Stimulated activated CD4-positive, alpha-beta T cell treated with anti-CD3 and anti-CD28 coated beads, Interleukin-4, amount 100 ng/mL, for 24 hours (primary cell): ENCODE measurements at regions not wholly inside any gene's neighbourhood (a gene's known extent, or its start where the extent isn't known, plus 50 kb on each side); places are given as distances from the start of the nearest gene placed in this dataset.
"Not testable (repeated sequence)": the region's sequence is repeated elsewhere in the genome, so short reads cannot be mapped to it uniquely, and the experiment has no call there.

ENCODE experiments used
- DNase-seq: peaks from one replicate; pipeline ENCODE4 v3.0.0-alpha.2; 2020

DNA sequence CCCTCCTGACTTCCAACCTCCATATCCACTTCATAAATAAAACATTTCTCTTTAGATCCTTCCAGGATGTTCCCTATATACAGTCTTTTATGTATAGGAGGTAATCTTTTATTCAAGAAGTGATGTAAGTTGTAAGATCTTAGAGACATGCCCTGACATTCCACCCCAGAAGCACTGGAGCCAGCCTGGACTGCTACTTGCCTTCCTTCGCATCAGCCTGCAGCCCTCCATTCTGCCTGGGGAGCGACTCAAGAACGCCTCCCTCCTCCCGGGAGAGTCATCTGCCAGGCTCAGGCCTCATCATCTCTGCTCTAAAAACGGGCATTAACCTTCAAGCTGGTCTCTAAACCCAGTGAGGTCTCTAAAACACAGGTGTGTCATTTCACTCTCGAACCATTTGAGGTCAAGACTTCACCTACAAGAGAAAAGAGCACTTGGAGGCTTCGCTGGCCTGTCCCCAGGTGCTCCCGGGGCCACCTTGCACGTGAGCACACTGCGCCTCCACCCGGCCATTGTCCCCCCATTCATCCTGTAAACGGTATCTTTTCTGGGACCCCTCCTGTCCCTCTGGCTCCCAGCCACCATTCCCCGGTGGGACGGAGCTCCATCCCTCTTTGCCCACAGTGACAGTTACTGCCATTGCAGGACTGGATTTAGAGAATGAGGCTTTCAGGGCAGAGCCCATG is 107.5 kb upstream of the PDE10A start:
- no peak for DNase-seq

DNA sequence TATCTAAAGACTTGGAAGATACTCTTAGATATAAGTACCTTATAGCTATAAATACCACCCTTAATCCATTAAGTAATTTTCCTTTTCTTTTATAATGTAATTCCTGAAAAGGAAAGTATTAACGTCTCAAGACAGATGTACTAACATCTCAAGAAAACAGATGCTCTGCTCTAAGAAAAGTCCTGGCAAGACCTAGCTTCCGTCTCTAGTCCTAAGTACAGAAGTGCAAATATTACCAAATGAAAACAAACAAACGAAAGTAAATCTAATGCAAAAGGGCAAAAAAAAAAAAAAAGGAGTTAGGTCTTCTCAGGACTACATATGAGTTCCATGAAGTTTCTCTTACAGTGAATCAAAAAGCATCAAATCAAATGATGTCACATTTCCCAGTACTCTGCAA is 106.8 kb upstream of the PDE10A start:
- no peak for DNase-seq

DNA sequence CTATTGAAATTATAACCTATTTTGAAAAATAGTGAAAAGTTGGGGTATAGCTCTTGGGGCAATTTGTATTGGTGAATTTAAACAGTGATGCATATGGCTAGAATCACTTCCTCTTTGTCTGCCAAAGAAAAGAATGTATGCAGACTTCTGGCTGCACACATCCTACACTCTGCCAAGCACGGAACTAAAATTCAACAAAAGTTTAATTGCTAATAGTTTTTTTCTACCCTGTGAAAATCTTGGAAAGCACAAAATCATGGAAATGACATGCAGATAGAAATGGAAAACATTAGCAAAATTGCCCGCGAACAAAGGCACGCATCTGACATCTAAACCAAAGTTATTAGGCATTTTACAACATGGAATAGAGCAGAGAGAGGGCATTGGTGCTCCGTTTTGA is 106.4 kb upstream of the PDE10A start:
- no peak for DNase-seq

DNA sequence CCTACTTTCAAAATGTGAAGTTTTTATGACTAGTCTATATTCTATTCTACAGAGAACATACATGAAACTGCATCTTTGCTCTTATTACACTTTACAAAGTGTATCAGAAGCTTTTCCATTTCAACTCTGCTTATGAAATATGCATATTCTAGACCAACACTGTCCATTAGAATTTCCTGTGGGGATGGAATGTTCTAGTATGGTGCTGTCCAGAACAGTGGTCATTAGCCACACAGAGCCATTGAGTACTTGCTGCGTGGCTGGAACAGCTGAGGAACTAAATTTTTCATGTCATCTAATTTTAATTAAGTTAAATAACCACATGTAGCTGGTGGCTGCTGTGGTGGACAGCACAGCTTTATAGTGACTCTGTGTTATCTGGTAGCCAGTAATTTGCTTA is 105.9 kb upstream of the PDE10A start:
- DNase-seq: no peak

DNA sequence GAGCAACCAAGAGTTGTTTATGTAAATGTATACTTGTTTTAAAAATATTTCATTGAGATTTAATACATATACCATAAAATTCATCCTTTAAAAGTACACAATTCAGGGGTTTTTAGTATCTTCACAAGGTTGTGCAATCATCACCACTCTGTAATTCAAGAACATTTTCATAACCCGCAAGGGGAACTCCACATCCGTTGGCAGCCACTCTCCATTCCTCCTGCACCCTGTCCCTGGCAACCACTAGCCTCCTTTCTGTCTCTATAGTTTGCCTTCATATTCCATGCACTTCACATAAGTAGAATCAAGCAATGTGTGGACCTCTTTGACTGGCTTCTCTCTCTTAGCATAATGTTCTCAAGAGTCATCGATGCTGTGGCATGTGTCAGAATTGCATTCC is 104.2 kb upstream of the PDE10A start:
- DNase-seq: no peak

DNA sequence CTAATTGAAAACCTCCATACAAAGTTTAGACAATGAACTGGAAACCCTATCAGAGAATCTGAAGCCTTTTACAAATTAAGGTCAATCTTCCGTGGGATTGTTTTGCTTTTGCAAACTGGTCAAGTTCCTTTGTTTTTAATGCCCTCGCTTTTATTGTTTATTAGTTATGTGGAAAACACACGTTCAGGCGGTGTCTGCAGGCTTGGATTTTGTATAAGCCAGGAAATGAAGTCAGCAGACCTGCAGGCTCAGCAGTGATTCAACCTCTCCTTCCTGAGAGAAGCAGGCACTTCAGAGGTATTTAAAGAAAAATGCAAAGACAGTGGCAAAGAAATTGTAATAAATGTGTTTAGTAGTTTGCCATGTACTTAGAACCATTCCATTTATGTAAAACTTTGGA is 103.4 kb upstream of the PDE10A start:
- no peak for DNase-seq

DNA sequence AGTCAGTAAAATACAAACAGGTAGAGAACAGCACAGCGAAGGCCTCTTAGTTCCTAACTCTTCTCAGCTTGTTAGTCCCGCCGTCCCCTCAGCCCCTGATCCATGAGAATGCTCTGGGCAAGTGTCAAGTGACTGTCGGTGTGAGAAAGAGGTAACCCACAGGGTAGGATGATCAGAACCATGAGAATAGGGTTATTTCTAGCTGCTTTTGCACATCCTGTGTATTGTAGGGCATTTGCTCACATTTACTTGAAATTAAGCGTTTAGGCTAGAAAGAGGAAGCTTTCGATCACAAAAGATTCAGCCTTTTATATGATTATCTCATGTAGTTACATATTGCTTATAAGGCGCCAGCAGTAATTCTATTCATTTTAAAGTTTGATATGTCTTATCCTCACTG is 103.0 kb upstream of the PDE10A start:
- DNase-seq: no peak

DNA sequence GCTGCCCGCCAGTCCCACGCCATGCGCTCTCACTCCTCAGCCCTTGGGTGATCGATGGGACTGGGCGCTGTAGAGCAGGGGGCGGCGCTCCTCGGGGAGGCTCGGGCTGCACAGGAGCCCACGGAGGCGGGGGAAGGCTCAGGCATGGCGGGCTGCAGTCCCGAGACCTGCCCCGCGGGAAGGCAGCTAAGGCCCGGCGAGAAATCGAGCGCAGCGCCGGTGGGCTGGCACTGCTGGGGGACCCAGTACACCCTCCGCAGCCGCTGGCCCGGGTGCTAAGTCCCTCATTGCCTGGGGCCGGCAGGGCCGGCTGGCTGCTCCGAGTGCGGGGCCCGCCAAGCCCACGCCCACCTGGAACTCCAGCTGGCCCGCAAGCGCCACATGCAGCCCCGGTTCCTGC is 102.2 kb upstream of the PDE10A start:
- DNase-seq: not testable (repeated sequence)

DNA sequence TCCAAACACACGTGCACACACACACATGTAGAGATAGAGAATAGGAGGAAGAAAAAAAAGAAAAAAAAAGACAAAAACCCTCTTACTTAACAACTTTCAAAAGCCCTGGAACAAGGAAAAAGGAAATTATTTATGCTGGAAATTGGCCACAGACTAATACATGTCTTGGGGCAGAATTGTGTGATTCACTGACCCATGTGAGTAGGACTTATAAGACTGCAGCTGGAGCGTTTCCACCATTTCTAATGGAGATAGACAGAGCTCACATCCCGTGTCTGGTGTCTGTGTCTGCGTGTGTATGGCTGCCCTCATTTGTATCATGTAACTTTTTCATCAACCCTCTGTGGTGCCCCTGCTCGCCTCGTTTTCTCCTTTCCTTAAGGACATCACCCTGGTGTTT is 99.8 kb upstream of the PDE10A start:
- DNase-seq: no peak

DNA sequence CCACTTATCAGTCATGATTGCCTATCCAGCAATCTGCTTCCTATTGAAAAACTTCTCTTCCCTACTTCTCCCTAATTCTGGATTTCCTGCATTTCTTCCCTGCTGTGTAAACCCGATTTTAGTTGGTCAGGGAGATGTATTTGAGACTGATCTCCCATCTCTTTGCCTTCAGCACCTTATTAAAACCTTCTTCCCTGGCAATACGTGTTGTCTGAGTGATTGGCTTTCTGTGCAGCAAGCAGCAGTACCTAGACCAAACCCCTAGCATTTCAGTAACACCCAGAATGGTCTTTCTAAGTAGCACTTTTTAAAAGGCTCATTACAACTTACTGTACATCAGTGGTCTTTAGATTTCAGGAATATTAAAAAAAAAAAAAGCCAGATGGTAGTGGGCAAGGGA is 99.1 kb upstream of the PDE10A start:
- no peak for DNase-seq

DNA sequence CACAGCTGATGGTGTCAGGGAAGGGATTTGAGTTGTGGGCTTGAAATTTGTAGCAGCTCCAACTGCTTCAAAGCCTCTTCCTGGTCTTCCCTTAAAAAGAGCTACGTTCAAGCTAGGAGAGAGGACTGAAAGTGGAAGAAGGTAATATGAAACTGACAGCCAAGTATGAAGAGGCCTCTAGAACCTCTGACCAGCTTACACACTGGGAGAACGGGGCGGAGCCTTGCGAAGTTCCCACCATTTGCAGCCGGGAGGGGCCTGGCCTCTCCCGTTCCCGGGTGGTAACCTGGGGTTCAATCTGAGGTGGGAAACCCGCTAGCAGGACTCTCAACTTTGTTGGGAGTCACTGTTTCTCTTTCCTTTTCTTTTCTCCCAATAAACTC is 97.8 kb upstream of the PDE10A start:
- no peak for DNase-seq

DNA sequence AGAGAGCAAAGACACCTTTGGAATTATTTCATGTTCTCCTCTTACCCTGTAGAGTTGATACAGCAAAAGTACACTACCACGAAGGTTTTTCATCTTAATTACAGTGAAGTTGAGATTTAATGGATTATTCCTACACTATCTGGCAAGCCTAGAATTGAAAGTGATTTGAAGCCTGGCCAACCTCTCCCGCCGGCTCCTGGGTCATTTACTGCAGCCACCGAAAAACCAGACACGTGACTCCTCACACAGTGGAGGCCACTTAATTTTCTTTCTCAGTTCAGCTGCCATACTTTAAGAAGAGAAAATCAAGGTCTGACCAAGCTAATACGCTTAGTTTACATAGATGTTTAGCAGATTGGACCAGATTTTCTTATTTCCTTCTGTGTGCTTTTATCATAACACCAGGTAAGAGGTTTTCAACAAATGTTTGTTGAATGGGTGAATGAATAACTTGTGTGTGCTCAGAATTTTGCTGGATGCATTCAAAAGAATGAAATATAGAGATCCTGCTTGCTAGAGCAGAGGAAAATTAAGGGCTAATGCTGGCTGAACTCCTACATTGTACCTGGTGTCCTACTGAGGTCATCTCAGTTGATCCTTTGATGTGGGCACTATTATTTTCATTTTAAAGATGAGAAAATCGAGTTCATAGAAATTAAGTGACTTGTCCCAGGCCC is 97.2 kb upstream of the PDE10A start:
- no peak for DNase-seq

DNA sequence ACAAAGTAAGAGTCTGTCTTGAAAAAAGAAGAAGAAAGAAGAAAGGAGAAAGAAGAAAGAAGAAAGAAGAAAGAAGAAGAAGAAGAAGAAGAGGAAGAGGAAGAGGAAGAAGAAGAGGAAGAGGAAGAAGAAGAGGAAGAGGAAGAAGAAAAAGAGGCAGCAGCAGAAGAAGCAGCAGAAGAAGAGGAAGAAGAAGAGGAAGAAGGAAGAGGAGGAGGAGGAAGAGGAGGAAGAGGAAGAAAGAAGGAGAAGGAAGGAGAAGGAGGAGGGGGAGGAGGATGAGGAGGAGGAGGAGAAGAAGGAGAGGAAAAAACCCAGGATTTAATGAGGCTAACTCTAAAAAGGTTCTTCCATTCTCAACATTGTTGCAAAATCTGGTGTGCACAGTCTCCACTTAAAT is 95.4 kb upstream of the PDE10A start:
- DNase-seq: no peak

DNA sequence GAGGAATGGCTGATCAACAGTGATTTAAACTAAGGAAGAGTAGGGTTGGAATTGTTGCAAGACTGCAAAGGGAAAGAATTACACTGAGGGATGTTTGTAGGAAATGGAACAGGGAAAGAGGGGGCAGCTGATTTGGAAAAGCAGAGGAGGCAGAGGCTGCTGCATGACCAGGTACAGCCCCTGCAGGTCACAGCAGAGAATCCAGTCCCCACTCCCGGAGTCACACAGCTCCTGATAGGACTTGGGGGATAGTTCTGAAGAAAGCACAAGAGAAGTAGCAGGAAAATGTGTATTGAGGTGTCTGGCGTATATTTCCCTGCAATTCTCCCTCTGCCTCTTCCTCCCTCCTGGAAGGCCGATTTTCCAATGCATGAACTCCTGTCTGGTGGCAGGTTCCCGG is 92.5 kb upstream of the PDE10A start:
- no peak for DNase-seq

DNA sequence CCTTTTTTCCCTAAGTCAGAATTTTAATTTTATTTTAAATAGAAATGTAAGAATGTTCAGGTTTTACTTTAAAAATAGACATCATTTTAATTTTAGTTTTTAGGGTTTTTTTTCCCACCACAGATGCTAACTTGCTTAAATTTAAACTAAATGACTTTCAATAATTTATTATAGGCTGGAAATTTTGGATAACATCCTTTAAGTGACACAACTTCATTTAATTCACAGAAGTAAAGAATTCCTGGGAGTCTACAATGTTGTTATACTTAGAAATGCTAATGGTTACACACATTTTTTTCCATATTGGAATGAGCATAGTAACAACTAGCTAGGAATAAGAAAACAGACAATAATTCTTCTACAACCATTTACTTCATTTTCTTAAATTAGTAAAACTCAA is 90.5 kb upstream of the PDE10A start:
- no peak for DNase-seq

DNA sequence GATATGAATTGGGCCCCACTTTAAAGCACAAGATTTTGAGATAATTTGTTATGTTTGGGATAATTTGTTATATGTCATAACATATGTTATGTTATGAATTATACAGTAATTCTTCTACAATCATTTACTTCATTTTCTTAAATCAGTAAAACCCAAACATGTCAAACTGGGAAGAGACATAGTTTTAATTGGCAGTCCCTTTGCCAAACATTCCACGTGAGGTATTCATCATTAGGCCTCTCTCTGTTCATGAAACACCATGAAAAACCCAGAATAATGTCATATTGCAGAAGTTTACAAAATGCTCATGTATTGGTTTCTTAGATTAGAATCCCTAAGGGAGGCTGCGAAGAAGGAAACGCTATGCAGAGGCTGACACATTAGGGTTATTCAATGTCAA is 89.4 kb upstream of the PDE10A start:
- no peak for DNase-seq

DNA sequence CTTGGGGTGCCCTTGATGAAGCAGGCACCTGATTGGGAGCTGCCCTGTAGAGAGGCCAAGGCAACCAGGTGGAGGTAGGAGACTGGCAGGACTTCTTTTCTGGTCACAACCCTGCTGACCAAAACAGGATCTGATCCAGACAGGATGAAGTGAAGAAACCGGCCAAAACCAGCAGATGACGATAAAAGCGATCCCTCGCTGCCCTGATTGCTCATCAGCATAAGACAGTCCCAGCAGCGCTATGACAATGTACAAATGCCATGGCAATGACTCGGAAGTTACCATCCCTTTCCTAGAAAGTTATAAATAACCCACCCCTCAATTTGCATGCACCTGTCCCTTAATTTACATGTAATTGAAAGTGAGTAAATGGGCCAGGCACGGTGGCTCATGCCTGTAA is 88.4 kb upstream of the PDE10A start:
- no peak for DNase-seq

DNA sequence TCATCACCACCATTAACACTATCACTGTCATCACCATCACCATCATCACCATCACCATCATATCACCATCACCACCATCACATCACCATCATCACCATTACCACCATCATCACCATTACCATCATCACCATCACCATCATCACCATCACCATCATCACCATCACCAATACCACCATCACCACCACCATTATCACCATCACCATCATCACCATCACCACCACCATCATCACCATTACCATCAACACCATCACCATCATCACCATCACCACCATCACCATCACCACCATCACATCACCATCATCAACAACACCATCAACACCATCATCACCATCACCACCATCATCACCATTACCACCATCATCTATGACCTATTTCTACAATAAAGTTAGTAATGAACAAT is 86.1 kb upstream of the PDE10A start:
- DNase-seq: no peak

DNA sequence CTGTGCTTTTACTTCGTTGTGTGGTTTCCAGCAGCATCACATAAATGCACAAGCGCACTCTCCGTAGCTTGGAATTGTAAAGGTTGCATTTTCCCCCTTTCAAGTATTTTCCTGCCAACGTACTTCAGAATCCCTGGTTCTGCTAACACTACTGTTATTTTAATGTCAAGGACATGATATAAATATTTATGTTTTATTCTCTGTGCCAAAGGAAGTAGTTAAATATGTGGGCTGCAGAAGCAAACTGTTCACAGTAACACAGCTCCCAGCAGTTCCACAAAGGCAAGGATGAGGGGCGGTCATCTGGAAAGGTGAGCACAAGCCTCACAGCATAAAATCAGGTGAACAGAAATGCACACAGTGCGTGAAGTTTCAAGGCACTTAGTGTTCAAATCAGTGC is 85.3 kb upstream of the PDE10A start:
- DNase-seq: no peak

DNA sequence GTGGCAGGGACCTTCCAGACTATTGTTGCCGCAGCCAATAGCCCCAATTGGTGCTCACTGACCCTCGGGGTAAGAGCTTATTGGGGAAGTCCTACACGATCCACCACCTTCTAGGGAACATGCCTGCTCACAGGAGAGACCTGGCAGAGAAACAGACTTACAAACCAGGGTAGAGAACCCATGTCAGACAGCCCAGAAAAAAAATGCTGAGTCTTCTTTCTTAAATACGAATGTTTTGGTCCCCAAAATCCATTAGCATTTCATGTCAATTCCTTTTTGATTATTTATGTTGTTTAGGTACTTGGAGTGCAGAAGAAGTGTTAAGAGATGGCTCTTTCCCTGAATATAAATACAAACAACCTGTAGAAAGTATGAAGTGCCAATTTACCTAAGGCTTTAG is 84.9 kb upstream of the PDE10A start:
- DNase-seq: no peak

DNA sequence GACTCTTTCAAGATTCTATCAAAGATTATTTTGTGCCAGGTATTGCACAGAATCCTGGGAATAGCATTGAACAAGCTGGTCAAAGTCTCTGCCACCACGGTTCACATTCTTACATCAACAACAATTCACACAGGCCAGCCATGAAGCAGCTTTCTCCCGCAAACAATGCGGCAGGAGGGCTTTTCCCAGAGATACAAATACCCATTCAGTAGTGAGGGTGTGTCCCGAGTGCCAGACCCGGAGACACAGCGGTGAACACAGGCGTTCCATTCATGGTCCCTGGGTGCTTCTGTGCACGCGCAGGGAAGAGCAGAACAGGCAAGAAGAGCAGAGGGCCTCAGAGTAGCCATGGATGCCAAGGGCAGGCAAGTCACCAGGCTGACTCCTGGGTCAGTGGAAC is 83.3 kb upstream of the PDE10A start:
- DNase-seq: no peak

DNA sequence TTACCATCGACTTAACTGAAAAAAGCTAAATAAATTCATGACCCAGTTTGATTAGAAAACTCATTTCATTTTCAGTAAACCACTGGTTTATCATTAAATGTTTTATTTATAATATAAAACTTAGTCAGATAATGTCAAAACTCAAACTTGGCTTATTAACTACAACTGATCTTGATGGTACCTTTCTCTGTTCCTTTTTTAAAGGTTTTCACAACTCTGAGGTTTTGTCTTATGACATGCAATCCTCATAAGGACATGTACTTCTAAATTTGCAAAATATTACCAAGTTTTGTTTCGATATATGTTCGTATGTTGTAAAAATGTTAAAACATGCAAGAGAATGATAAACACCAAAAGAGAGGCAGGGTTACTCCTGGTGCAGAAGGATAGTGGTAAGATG is 82.5 kb upstream of the PDE10A start:
- no peak for DNase-seq

DNA sequence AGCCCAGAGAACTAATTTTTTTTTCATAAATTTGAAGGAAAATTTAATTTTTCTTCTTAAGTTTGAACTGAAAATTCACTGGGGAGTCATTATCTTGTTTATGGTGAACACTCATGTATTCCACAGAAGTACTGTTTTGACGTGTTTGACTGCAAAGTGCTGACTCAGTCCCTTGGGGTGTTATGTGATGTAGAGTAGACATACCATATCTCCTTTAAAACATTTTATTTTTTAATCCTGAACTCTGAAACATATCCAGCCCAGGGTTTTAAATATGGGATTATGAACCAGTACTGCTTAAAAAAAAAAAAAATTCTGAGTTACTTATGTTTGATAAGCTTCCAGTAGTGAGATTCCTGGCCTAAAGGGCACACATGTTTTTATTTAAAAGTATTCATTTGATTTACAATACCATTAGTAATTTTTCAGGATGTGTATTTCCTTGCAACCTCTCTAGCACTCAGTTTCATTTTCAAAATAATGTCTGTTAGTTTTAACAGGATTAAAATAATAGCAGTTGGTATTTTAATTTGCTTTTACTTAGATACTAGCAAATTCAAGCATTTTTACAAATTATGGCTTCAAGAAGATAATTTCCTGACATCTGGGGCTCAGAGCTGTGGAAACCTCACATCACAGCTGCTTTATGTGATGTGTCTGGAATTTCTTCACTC is 81.7 kb upstream of the PDE10A start:
- no peak for DNase-seq

DNA sequence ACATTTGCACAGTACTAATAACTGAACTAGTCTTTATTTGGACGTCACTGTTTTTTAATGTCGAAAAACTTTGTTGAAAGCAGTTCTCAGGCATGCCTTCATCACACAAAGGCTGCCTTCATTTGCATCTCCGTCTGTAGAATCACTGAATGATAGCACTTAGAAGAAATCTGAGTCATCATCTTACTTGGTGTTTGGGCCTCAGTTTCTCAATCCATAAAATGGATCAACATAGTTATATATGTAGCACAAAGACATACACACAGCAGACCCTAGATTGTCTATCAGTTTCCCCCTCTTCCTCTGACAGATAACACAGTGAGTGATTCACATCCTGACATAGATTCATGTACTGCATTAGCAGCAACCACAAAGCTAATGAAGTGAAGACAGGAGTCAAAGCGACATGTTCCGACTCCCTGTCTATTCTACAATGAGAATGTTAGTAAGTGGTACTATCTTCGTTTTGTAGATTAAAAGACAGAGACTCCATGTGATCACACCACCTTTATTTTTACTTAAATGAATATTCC is 80.4 kb upstream of the PDE10A start:
- no peak for DNase-seq
